HepG2 (cell line): ENCODE measurements at regions not wholly inside any gene's neighbourhood (a gene's known extent, or its start where the extent isn't known, plus 50 kb on each side); places are given as distances from the start of the nearest gene placed in this dataset.

Experiments
- ATRX ChIP-seq: sonication (generic); formaldehyde crosslinking; IDR thresholded peaks from 2 replicates; pipeline ENCODE4 v1.4.0; 2020; ENCODE audit warnings: missing genetic modification reagents, borderline replicate concordance
- HDAC2 ChIP-seq: sonication (generic); formaldehyde crosslinking; IDR thresholded peaks from 2 replicates; pipeline ENCODE4 v1.4.0; 2020; ENCODE audit warnings: missing genetic modification reagents
- HNF4G ChIP-seq, 2 experiments: sonication (generic) in 1 of 2; formaldehyde crosslinking in 1 of 2; IDR thresholded peaks; 2 replicates each; pipeline versions ENCODE4 v1.4.0 to v1.6.1; 2011 to 2020; ENCODE audit warnings: borderline replicate concordance in 2 of 2, low read depth in 2 of 2, mild to moderate bottlenecking in 2 of 2, low read length in 1 of 2, missing genetic modification reagents in 1 of 2, moderate library complexity in 1 of 2
- KLF16 ChIP-seq, 2 experiments: sonication (generic) in 1 of 2; formaldehyde crosslinking in 1 of 2; IDR thresholded peaks; 2 replicates each; pipeline versions ENCODE4 v1.6.1 to v1.8.0; 2016 to 2023; ENCODE audit warnings: missing genetic modification reagents in 2 of 2, missing compliant biosample characterization in 1 of 2
- MED1 ChIP-seq: sonication (generic); formaldehyde crosslinking; IDR thresholded peaks from 2 replicates; pipeline ENCODE4 v1.4.0; 2020; ENCODE audit warnings: missing genetic modification reagents
- SRSF4 ChIP-seq: fragments of 200-400 bp; formaldehyde crosslinking; IDR thresholded peaks from one replicate; pipeline ENCODE4 v1.6.1; 2018; ENCODE audit warnings: mild to moderate bottlenecking, low read depth, low read length, moderate library complexity; ENCODE audit not compliant: poor library complexity, severe bottlenecking
- ZNF10 ChIP-seq: sonication (generic); formaldehyde crosslinking; IDR thresholded peaks from 2 replicates; pipeline ENCODE4 v1.4.0; 2020; ENCODE audit warnings: mild to moderate bottlenecking, low read depth, missing genetic modification reagents, borderline replicate concordance
- ZNF619 ChIP-seq: sonication (generic); formaldehyde crosslinking; IDR thresholded peaks from 2 replicates; pipeline ENCODE4 v1.4.0; 2020; ENCODE audit warnings: mild to moderate bottlenecking, missing genetic modification reagents
- ZNF749 ChIP-seq: sonication (generic); formaldehyde crosslinking; IDR thresholded peaks from 2 replicates; pipeline ENCODE4 v1.8.0; 2022; ENCODE audit warnings: mild to moderate bottlenecking, missing genetic modification reagents, moderate library complexity, borderline replicate concordance
- TF ChIP-seq, protein P1 (sequence below): sonication (generic); formaldehyde crosslinking; IDR thresholded peaks from one replicate; pipeline ENCODE4 v1.5.1; 2020; ENCODE audit warnings: mild to moderate bottlenecking, missing genetic modification reagents; ENCODE audit errors: not compliant biosample characterization
- TF ChIP-seq, protein P2 (sequence below): sonication (generic); formaldehyde crosslinking; IDR thresholded peaks from 2 replicates; pipeline ENCODE4 v1.9.0; 2021; ENCODE audit warnings: missing genetic modification reagents, borderline replicate concordance
- TF ChIP-seq, protein P3 (sequence below): sonication (generic); formaldehyde crosslinking; IDR thresholded peaks from 2 replicates; pipeline ENCODE4 v1.5.1; 2020; ENCODE audit warnings: mild to moderate bottlenecking, moderate library complexity, missing genetic modification reagents
- TF ChIP-seq, protein P4 (sequence below): sonication (generic); IDR thresholded peaks from 2 replicates; pipeline ENCODE4 v1.6.1; 2016; ENCODE audit warnings: low read depth, borderline replicate concordance

DNA sequence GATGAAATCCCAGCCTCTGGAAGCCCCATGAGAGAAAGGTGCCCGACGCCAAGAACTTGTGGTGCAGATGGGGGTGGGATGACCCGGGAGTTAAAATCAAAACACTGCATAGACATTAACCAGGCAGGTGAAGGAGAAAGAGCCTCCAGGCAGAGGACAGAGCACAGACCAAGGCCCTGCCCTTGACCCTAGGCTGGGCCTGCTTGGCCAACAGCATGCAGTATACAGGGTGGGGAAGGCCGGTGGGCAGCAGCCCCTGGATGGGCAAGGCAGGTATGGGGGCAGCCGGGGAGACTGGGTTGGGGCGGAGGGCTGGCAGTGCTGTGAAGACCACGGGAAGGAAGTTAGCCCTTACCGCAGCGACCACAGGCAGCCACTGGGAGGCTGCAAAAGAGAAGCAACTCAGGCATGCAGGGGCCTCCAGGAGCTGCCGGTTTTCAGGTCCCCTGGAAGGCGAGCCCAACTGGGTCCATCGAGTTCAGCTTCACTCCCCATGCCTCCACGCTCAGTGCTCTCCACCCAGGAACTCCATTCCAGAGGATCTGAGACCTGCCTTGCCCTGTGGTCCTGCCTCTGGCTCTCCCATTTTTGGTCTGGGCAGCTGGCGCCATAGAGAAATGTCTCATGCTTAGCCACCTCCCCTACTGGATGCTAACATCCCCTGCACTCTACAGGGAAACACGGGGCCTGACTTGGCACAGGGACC, 81.2 kb downstream of the C16orf95 start (continued):
- TF ChIP-seq, protein P1, sequence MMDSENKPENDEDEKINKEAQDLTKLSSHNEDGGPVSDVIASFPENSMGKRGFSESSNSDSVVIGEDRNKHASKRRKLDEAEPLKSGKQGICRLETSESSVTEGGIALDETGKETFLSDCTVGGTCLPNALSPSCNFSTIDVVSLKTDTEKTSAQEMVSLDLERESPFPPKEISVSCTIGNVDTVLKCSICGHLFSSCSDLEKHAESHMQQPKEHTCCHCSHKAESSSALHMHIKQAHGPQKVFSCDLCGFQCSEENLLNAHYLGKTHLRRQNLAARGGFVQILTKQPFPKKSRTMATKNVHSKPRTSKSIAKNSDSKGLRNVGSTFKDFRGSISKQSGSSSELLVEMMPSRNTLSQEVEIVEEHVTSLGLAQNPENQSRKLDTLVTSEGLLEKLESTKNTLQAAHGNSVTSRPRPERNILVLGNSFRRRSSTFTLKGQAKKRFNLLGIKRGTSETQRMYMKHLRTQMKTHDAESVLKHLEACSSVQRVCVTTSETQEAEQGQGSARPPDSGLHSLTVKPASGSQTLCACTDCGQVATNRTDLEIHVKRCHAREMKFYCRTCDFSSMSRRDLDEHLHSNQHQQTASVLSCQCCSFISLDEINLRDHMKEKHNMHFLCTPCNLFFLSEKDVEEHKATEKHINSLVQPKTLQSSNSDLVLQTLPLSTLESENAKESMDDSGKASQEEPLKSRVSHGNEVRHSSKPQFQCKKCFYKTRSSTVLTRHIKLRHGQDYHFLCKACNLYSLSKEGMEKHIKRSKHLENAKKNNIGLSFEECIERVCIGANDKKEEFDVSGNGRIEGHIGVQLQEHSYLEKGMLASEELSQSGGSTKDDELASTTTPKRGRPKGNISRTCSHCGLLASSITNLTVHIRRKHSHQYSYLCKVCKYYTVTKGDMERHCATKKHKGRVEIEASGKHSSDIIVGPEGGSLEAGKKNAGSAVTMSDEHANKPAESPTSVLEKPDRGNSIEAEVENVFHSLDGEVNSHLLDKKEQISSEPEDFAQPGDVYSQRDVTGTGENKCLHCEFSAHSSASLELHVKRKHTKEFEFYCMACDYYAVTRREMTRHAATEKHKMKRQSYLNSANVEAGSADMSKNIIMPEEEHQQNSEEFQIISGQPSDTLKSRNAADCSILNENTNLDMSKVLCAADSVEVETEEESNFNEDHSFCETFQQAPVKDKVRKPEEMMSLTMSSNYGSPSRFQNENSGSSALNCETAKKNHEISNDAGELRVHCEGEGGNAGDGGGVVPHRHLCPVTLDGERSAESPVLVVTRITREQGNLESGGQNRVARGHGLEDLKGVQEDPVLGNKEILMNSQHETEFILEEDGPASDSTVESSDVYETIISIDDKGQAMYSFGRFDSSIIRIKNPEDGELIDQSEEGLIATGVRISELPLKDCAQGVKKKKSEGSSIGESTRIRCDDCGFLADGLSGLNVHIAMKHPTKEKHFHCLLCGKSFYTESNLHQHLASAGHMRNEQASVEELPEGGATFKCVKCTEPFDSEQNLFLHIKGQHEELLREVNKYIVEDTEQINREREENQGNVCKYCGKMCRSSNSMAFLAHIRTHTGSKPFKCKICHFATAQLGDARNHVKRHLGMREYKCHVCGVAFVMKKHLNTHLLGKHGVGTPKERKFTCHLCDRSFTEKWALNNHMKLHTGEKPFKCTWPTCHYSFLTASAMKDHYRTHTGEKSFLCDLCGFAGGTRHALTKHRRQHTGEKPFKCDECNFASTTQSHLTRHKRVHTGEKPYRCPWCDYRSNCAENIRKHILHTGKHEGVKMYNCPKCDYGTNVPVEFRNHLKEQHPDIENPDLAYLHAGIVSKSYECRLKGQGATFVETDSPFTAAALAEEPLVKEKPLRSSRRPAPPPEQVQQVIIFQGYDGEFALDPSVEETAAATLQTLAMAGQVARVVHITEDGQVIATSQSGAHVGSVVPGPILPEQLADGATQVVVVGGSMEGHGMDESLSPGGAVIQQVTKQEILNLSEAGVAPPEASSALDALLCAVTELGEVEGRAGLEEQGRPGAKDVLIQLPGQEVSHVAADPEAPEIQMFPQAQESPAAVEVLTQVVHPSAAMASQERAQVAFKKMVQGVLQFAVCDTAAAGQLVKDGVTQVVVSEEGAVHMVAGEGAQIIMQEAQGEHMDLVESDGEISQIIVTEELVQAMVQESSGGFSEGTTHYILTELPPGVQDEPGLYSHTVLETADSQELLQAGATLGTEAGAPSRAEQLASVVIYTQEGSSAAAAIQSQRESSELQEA (CRISPR knock-in tag) = no peak
- TF ChIP-seq, protein P2, sequence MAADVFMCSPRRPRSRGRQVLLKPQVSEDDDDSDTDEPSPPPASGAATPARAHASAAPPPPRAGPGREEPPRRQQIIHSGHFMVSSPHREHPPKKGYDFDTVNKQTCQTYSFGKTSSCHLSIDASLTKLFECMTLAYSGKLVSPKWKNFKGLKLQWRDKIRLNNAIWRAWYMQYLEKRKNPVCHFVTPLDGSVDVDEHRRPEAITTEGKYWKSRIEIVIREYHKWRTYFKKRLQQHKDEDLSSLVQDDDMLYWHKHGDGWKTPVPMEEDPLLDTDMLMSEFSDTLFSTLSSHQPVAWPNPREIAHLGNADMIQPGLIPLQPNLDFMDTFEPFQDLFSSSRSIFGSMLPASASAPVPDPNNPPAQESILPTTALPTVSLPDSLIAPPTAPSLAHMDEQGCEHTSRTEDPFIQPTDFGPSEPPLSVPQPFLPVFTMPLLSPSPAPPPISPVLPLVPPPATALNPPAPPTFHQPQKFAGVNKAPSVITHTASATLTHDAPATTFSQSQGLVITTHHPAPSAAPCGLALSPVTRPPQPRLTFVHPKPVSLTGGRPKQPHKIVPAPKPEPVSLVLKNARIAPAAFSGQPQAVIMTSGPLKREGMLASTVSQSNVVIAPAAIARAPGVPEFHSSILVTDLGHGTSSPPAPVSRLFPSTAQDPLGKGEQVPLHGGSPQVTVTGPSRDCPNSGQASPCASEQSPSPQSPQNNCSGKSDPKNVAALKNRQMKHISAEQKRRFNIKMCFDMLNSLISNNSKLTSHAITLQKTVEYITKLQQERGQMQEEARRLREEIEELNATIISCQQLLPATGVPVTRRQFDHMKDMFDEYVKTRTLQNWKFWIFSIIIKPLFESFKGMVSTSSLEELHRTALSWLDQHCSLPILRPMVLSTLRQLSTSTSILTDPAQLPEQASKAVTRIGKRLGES (CRISPR knock-in tag) = no peak
- TF ChIP-seq, protein P3, sequence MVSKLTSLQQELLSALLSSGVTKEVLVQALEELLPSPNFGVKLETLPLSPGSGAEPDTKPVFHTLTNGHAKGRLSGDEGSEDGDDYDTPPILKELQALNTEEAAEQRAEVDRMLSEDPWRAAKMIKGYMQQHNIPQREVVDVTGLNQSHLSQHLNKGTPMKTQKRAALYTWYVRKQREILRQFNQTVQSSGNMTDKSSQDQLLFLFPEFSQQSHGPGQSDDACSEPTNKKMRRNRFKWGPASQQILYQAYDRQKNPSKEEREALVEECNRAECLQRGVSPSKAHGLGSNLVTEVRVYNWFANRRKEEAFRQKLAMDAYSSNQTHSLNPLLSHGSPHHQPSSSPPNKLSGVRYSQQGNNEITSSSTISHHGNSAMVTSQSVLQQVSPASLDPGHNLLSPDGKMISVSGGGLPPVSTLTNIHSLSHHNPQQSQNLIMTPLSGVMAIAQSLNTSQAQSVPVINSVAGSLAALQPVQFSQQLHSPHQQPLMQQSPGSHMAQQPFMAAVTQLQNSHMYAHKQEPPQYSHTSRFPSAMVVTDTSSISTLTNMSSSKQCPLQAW (CRISPR knock-in tag) = no peak
- no peak for TF ChIP-seq ZNF749
- no peak for TF ChIP-seq ZNF10 (CRISPR knock-in tag)
- TF ChIP-seq KLF16 (CRISPR knock-in tag; IDR thresholded peaks at IDR 0.05) = no peak
- no peak for TF ChIP-seq MED1 (CRISPR knock-in tag)
- no peak for TF ChIP-seq HNF4G (IDR thresholded peaks at IDR 0.05; ENCODE audit: borderline replicate concordance, low read depth, low read length)
- no peak for TF ChIP-seq HNF4G (CRISPR knock-in tag; IDR thresholded peaks at IDR 0.05; ENCODE audit: borderline replicate concordance, low read depth)
- 0 out of 2 replicates have a peak, but pooled peaks have one; percentile 35 for TF ChIP-seq ZNF619 (CRISPR knock-in tag)
- no peak for TF ChIP-seq SRSF4
- no peak for TF ChIP-seq HDAC2 (CRISPR knock-in tag)
- TF ChIP-seq, protein P4, sequence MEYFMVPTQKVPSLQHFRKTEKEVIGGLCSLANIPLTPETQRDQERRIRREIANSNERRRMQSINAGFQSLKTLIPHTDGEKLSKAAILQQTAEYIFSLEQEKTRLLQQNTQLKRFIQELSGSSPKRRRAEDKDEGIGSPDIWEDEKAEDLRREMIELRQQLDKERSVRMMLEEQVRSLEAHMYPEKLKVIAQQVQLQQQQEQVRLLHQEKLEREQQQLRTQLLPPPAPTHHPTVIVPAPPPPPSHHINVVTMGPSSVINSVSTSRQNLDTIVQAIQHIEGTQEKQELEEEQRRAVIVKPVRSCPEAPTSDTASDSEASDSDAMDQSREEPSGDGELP = no peak
- no peak for TF ChIP-seq ATRX (CRISPR knock-in tag)
